NCI-H1417 treated with DMSO at 0.1 percent for 48 hours (cell line): ENCODE measurements at regions not wholly inside any gene's neighbourhood (a gene's known extent, or its start where the extent isn't known, plus 50 kb on each side); places are given as distances from the start of the nearest gene placed in this dataset.

Experiments
- DNase-seq: peaks from one replicate; lab custom pipeline; 2025; lab: John Stamatoyannopoulos, UW

DNA sequence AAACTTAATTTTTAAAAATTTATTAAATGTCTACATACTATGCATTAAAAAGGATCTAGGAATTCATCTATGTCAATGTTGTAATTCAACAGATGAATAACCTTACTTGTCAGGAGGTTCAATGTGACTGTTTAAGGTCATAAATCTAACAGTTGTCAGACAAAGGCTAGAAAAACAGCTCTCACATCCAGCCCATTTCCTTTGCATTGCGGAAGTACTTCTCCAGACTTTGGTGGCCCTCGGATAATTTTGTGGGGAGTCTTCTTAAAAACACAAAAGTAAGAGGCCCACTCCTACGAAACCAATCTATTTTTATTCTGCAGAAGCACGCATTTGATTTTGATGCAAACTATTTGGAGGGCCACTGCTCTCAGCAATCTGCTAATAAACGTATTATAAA is 122.6 kb upstream of the CHRM3 start:
- no peak for DNase-seq

DNA sequence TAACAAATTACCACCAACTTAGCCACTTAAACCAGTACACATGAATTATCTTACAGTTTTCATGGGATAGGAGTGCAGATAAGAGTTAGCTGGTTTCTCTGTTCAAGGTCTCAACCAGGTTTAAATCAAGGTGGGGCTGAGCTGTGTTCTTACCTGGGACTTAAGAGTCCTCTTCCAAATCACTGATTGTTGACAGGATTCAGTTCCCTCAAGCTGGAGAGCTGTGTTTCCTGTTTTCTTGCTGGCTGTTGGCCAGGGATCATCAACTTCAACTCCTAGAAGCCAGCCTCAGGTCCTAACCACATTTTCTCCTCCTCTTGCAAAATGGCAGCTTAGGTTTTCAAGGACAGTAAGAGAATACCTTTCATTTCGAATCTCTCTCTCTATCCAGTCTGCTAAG is 123.8 kb upstream of the CHRM3 start:
- DNase-seq, result no peak

DNA sequence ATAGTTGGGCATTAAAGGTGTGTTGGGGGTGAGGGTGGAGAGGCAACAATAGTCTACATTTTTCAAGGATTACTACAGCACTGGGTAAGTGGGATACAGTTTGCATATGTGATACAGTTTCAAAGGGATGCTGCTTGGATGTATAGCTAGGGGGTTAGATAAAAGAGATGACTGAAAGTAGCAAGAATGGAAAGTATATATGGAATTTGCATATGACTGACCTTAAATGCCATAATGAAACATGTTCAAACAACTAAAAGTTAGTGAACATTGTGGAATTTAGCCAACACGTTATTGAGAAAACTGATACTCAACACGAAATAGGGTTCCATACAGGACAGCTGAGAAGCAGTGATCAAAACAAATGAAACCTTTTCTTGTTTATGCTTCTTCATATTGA is 124.8 kb upstream of the CHRM3 start:
- no peak for DNase-seq

DNA sequence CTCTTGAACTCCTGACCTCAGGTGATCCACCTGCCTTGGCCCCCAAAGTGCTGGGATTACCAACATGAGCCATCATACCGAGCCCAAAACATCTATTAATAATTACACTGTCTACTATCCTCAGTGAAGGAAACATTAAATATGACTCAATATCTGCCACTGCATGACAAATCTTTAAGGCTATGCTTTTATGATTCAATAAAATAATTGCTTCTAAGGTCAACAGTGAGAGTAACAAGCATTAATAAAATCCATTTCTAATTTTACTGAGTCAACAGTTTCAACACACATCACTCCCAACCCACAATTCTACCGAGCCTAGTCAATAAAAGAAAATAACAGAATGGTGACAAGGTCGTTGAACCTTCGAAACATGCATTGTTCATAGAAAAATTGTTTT is 125.5 kb upstream of the CHRM3 start:
- DNase-seq, result no peak

DNA sequence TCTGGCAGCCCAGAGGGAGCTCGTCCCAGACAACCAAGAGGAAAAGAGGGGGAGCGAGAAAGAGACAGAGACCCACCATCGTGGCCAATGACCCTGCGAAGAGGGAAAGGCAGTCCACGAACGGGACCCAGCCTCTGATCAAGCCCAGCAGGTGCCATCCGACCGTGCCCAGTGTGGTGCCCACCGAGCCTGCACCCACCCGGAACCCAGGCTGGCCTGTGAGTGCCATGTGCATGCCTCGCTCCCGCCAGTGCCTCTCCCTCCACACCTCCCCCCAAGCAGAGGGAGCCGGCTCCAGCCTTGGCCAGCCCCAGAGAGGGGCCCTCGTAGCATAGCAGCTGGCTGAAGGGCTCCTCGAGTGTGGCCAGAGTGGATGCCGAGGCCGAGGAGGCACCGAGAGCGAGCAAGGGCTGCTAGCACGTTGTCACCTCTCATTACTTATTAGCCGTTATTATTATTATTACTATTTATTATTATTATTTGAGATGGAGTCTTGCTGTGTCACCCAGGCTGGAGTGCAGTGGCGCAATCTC is 130.7 kb upstream of the CHRM3 start:
- no peak for DNase-seq

DNA sequence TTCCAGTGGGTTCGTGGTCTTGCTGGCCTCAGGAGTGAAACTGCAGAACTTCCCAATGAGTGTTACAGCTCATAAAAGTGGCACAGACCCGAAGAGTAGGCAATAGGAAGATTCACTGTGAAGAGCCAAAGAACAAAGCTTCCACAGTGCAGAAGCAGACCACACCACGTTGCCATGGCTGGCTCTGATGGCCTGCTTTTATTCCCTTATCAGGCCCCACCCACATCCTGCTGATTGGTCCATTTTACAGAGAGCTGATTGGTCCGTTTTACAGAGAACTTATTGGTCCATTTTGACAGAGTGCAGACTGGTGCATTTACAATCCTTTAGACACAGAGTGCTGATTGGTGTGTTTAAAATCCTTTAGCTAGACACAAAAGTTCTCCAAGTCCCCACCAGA is 131.4 kb upstream of the CHRM3 start:
- no peak for DNase-seq

DNA sequence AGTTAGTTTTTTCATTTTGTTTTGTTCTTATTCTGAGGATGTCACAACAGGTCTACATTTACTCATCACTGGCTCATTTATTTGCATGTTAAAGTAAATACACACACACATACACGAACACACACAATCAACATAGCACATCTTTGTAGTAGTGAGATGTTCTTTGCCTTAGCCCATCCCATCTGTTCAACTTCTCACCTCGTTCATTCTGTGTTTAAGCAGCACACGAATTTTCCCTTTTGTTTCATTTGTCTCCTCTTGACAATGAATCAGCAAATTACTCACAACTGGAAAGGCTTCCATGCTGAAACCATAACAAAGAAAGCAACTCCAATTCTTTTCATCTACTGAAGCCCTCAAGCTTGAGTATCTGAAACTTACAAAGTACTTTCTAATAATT is 133.3 kb upstream of the CHRM3 start:
- DNase-seq, result no peak

DNA sequence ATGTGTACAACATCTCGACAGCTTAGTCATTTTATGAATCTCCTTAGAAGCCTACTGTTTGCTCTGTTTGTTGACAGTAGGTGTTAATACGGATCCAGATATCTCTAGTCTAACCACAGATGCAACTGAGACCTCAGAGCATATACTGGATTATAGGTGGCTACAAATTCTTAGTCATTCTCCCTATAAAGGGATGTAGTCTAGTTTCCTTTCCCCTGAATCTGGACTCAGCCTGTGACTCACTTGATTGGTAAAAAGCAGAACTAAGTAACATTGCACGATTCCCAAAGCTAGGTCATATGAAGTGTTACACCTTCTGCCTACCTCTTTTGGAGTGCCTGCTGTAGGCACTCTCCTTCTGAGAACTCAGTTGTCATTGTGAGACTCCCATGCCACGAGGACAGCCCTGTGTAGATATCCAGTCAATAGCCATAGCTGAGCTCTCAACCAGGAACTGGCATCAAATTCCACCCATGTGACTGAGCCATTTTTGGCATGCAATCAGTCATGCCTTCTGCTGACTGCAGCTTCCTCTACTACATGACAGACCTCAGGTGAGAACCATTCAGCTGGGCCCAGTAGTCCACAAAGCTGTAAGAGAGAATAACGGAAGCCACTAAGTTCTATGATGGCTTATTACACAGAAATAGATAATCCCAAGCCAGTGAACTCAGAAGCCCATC is 135.9 kb upstream of the CHRM3 start:
- DNase-seq, result no peak

DNA sequence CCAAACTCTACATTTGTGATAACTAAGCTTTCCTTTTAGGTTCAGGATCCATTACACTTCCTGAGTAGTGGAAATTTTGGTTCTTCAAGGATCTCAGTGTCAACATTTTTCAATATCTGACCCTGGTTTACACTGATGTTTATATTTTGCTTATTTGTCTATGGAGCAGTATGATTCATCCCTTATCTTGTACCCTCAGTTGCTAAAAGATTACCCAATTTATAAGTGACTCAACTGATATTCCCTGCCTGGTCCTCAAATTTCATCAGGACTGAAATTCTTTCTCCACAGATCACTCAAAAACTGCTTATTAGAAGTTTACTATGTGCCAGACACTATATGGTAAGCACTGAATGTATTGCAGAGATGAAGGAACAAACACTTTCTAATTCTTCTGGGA is 139.1 kb upstream of the CHRM3 start:
- no peak for DNase-seq

DNA sequence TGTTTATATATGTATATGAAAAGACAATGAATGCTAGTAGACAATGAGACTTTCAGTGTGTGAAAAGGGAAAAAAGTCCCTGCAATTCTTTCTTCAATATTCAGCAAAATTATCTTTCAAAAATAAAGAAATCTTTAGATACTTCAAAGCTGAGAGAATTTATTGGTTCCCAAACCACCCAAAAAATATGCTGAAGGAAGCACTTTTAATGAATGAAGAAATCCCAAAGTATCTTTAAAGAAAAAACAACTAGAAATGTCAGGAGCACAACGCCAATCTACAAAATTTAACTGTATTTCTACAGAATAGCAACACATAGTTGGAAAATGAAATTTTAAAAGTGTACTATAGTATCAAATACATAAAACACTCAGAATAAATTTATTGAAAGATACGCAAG is 142.3 kb upstream of the CHRM3 start:
- DNase-seq, result no peak

DNA sequence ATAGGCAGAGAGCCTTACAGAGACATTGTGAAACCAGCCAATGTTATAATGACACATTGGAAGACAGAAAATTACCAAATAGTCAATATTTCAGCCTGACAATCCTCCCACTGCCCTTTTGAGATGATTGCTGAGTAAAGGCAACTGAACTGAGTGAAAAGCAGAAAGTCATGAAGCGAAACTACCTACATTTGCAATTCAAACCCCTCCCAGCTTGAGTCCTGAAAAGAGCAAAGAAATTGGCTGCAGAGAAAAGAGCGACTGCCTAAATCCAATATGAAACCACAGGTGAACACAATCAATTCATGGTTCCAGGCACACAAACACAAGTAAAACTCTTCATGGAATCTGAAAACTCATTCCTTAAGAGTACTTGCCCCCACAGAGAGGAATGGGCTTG is 143.4 kb upstream of the CHRM3 start:
- DNase-seq, result no peak

DNA sequence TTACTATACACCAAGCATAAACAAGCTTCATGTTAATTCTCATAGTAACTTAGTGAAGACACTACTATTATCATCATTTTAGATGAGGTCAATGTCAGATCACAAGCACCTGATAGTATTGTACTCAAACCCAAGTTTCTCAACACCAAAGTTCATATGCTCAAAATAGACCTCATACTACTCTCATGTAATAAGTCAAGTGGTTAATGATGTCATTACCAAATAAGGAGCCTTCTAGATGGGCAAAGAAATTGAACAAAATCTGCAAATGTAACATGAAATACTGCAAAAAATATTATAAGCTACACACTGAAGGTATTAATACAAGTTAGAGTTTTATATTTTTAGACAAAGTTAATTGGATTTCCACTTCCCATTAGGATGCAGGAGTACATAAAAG is 144.0 kb upstream of the CHRM3 start:
- DNase-seq, result no peak

DNA sequence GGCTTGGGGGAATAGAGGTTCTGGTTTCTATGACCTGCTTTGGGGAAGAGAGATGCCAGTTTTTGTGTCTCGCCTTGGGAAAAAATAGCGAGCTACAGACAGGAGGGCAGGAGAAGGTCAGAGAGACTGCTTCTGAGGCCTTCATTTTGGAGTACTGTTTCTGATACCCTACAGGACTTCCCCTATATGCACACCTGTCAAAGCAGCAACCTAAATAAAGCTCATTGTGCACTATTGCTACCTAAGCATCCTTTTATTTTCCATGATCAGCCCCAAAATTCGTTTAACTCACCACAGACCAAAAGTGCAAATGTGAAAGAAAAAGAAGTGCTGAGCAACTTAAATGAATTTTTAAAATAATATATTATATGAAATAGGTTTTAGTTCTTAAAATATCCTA is 145.6 kb upstream of the CHRM3 start:
- no peak for DNase-seq

DNA sequence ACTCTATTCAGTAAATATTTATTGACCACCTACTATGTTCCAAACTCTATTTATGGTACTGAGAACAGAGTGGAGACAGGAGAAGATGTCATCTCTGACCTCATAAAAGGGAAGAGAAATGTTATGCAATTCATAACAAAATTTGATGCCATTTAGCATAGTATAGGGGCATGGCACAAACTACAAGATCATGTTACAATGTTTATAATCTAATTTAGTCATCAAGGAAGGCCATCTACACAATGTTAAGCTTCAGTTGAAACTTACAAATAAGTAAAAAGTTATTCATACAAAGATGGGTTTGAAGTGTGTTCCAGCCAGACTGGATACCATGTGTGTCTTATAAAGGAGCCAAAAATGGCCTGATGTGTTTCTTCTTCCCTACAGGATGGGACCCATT is 146.8 kb upstream of the CHRM3 start:
- no peak for DNase-seq

DNA sequence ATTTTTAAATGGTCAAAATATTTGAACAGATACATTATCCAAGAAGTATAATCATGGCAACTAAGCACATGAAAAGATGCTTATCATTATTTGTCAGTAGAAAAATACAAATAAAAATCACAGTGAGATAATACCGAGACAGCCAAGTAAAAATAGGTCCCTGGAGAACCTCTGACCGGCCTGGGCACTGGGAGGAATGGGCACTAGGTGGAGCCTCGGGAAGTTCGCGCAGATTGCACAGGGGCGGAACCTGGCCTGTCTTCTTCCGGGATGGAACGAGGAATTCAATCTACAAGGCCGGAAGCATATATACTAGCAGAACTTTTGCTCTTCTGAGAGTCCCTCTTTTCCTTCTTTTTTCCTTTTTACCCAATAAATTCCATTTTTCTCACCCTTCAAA is 148.5 kb upstream of the CHRM3 start:
- DNase-seq, result no peak

DNA sequence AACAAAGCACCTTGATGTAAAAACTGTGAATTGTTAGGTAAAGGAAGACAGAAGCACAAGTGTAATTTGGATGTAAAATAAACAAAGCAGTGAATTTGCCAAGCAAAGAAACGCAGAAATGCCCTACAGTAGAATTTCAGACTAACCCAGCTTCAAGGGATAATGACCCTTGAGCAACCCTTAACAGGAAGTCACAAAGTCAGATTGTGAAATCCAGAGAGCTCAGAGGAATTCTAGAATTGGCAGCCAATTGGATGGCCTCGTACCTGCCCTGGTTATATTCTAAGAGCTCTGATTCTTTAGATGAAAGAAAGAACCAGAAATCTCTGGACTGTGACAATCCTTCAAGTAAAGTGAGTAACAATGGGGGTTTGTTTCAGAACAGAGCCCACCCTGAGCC is 152.7 kb upstream of the CHRM3 start:
- no peak for DNase-seq

DNA sequence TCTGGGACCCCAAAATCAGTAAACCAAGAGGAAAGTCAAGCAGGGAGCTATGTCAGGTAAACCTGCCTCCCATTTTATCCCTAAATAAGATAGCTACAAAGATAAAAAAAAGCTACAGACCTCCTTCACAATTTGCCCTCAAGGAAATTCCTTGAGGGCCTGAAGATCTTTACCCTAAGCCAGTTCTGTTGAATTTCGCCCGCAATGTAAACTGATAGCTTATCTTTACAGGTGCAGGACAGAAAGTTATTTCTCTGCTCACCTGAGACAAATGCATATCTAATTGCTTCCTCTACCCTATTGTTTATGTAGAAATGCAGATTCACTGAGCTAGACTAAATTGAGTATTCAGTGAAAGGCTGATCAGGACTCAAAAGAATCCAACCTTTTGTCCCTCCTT is 153.4 kb upstream of the CHRM3 start:
- DNase-seq, result no peak

DNA sequence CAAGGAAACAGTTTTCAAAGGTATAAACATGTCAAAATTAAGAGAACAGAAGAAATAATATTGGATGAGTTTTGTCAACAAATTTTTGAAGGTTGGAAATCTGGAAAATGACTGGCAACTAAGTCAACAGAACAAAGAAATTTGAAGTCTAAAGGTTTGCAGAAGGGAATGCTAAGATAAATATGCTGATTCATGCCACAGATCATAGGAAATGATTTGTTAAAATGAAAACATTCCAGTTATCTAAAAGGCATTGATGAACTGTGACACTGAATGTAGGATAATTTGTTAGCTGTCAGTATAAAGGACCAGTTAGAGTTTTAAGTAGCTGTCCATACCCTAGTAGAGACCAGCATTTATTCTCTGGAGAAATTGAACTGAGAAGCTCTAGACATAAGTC is 157.9 kb upstream of the CHRM3 start:
- DNase-seq, result no peak

DNA sequence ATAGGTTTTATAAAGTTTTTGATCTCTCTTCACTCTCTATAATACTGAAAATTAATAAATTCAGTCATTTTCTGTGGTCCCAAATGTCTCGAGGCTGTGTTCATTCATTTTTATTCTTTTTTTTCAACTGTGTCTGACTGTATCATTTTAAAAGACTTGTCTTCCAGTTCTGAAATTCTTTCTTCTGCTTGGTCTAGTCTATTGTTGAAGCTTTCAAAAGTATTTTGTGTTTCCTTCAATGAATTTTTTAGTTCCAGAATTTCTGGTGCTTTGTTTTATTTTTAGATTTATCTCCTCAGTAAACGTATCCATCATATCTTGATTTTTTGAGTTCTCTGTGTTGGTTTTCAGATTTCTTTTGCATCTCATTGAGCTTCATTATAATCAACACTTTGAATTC is 161.0 kb upstream of the CHRM3 start:
- DNase-seq, result no peak

DNA sequence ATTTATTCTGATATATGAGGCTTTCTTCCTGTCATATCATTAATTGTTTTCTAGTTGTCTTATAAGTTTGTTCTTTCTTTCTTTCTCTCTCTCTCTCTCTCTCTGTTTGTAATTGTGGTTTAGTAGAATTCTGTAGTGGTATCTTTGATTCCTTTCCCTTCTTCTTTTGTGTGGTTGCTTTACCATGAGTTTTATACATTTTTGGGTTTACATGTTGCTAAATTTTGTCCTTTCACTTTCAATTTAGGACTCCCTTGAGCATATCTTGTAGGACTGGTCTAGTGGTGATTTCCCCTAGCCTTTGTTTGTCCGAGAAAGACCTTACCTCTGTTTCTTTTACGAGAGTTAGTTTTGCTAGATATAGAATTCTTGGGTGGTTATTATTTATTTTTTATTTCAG is 162.3 kb upstream of the CHRM3 start:
- no peak for DNase-seq

DNA sequence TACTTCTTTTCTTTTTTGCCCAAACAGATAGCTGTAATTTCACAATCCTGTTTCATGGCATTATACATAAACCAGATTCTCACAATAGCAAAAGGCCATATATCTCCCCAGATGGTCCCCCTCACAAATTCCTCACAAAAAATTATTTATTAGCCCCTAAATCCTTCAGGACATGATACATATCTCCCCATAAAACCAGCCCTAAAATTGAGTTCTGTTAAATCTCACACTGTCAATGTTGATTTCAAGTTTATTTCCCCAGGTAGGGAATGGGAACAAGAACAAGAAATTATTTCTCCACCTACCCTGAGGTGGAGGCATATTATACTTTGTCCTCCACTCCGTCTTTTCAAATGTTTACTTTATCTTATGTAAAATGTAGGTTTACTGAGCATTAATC is 163.4 kb upstream of the CHRM3 start:
- DNase-seq, result no peak

DNA sequence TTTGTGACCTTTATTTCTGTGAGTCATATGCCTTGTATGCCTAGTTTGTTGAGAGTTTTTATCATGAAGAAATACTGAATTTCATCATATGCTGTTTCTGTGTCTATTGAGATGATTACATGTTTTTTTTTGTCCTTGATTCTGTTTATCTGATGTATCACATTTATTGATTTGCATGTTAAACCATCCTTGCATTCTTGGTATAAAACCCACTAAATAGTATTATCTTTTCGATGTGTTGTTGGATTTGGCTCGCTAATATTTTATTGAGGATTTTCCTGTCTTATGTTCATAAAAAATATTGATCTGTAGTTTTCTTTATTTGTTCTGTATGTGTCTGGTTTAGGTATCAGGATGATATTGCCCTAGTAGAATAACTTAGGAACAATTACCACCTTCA is 164.7 kb upstream of the CHRM3 start:
- no peak for DNase-seq

DNA sequence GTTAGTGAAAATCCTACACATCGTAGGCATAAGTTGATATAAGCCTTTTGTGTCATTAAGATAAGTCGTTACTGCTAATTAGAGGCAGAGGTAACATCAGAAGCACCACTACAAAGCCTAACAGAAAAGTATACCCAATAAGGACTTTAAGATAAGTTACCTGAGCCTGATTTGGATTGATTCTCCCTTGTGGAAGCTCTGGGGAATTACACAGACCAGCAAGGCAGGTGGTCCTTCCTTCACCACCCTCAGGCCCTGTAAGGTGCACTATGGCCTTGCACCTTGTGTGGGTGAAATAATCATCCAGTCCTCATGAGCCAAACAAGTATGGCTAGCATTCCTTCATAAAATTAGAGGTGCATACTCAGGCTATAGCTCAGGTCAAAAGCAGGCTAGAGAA is 166.7 kb upstream of the CHRM3 start:
- no peak for DNase-seq

DNA sequence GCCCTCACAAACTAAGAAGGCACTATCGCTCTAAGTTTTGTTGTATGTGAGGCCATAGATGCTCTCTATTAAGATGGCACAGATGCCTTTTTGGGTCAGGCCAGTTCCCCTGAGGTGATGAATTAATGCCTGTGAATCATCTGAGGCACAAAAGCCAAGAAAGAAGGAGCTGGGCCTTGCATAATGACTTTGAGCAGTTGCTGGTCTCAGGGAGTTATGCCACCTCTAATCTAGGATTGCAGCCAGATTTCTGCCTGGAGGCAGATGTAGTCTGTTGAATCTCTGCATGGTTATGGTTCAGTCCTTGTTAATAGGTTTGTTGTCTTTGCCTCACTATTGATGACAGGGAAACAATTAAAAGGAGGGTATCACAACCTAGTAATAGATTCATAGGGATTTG is 168.1 kb upstream of the CHRM3 start:
- DNase-seq, result no peak

DNA sequence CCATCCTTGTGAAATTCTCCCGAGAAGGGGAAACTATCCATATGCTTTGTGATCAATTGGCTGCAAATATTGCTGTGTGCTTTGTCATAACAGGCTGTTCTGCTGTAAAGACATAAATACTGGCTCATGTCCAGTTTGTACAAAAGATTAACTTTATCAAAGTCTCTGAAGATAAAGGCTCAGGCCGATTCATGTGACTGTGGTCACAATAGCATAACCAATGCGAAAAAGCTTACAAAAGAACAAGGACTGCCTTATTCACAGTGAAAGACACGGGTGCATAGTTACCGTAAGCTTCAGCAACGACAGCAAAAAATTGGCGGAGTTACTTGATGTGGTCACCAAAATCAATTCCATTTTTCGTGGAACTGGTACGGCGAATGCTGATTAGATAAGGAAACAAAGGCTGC is 173.6 kb upstream of the CHRM3 start:
- DNase-seq, result no peak
